Lower leg skin (tissue), 3 donors: ENCODE measurements at regions not wholly inside any gene's neighbourhood (a gene's known extent, or its start where the extent isn't known, plus 50 kb on each side); places are given as distances from the start of the nearest gene placed in this dataset.

Experiments
- CTCF ChIP-seq, 3 donors: fragments of 450-650 bp; IDR thresholded peaks; one replicate each; pipeline ENCODE4 v1.5.1; 2016; ENCODE audit warnings: antibody characterized with exemption in 3 of 3, mild to moderate bottlenecking in 3 of 3, moderate library complexity in 2 of 3
- POLR2A ChIP-seq, 2 donors: fragments of 450-650 bp; IDR thresholded peaks; one replicate each; pipeline ENCODE4 v1.6.1; 2016 to 2017; ENCODE audit warnings: antibody characterized with exemption in 2 of 2, mild to moderate bottlenecking in 1 of 2, moderate library complexity in 1 of 2

- TF ChIP-seq CTCF (IDR thresholded peaks at IDR 0.05): no peak
- no peak for TF ChIP-seq POLR2A (IDR thresholded peaks at IDR 0.05)
Observed at GRCh38 chr2:77664491-77664890, 142.3 kb upstream of the LRRTM4 start.
